ENCODE measurements at regions not wholly inside any gene's neighbourhood (a gene's known extent, or its start where the extent isn't known, plus 50 kb on each side); places are given as distances from the start of the nearest gene placed in this dataset.

DNA sequence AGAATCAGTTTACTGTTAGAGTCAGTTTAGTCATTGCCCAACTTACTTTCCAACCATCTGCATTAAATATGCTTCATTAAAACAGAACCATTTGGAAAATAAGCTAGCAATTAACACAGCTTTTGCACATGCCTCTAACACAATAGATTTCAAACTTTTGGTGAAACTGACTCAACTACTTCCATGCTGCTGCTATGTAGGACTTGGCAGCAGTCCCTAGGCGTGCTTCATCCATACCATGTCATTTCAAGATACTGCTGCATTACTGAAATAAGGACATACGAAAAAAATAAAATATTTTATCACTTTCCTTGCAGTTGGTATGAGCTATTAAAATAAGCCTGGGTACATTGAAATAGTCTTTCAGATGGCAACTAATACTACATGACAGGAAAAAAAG is 65.5 kb upstream of the SOX6 start:
- DNase-seq: no peak

DNA sequence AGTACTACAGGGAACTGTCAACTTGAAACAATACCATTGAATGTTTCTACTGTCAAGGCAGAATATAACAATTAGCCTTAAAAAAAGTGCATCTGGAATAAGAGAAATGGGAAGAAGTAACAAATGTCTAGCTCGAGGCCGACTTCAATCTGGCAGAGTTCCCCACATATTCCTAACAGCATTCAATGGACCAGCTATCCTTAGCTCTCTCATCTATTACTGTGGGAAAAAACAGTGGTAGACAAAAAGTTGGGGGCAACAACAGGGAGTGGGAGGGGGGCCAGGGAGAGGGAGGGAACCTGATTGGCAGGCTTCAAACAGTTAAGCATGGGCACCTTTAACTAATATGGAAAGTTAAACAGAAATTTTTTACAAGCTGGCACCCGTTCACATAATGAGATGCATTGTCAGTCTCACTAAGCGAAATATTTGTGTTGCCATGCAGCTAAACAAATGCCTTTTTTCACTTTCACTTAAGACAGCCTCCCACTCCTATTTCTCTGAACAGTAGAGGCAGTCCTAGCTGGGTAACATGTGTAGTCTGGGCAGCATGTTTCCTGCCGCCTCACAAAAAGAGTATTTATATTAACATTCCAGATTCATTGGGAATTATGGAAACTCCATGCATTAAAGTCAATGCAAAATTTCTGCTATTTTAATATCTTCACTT is 62.2 kb upstream of the SOX6 start:
- DNase-seq: no peak

DNA sequence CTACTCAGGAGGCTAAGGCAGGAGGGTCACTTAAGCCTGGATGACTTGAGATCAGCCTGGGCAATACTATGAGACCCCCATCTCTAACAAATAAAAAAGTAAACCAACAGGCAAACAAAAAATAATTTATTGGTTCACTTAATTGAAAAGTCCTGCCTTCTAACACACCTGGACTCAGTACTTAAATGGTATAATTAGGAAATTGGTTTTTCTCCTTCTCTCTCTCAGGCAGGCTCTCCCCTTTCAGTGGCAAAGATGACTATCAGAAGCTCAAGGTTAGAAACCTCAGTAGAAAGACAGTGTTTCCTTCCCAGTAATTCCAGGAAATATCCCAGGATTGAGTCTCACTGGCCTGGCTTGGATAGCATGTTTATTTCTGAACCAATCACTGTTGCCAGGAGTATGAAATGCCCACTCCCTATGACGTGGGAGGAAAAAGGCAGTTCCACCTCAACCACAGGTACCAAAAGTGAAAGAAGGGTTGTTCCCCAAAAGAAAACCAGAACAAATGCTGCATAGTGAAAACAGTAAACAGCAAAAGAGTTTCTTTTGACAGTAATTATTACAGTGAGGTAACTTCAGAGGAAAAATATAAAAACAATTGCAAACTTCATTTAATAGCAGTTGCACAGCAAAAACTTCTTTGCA is 56.3 kb upstream of the SOX6 start:
- DNase-seq: no peak

DNA sequence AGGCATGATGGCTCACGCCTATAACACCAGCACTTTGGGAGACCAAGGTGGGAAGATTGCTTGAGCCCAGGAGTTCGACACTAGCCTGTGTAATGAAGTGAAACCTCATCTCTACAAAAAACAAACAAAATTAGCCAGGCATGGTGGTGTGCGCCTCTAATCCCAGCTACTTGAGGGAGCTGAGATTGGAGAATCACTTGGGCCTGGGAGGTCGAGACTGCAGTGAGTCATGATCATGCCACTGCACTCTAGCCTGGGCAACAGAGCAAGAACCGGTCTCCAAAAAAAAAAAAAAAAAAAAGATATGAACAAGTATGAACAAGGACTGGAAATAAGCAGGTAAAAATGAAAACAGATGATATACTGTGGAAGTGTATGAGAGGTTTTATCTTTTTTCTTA is 54.1 kb upstream of the SOX6 start:
- DNase-seq: no peak

DNA sequence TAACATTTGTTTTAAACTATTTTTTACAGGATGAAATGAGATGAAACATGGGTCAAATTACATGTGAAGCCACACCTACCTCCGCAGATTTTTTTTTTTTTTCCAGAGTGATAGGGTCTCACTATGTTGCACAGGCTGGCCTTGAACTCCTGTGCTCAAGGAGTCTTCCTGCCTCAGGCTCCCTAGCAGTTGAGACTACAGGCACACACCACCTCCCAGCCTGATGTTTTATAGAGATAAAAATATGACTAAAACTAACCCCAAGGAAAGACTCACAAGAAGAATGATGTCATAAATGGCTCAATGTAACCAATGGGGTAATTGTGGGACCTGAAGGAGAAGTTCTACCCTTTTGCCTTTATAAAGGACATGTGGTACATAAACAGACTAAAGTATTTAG is 52.3 kb upstream of the SOX6 start:
- no peak for DNase-seq

DNA sequence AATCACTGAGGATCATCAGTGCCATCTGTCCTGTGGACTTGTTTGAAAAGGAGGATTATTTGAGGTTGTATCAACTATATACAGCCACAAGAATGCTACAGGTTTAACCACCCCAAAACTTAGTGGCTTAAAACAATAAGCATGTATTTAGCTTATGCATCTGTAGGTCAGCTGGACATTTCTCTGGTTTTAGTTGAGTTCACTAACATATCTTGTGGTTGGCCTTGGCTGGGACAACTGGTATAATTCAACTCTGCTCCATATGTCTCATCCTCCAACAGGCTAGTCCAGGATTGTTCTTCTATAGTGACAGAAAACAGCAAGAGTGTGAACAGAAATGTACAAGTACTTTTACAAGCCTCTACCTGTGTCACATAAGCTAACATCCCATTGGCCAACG is 49.9 kb upstream of the SOX6 start:
- no peak for DNase-seq
